ENCODE measurements at regions not wholly inside any gene's neighbourhood (a gene's known extent, or its start where the extent isn't known, plus 50 kb on each side); places are given as distances from the start of the nearest gene placed in this dataset.

GRCh38 chr6:145031962-145032361 is 703.4 kb downstream of the EPM2A start (continued):
- TF ChIP-seq ZNF462 (CRISPR knock-in tag; IDR thresholded peaks at IDR 0.05) (no peak), CREB1 (CRISPR knock-in tag; IDR thresholded peaks at IDR 0.05; ENCODE audit: low read depth) (no peak), REST (IDR thresholded peaks at IDR 0.05; ENCODE audit: unreplicated experiment) (no peak), EZH2phosphoT487 (IDR thresholded peaks at IDR 0.05; ENCODE audit: unreplicated experiment) (no peak), STAT1 (IDR thresholded peaks at IDR 0.05; ENCODE audit: unreplicated experiment) (no peak), ETS1 (IDR thresholded peaks at IDR 0.05) (no peak), EZH2 (IDR thresholded peaks at IDR 0.05; ENCODE audit: low read depth, unreplicated experiment) (no peak), ZNF331 (CRISPR knock-in tag; IDR thresholded peaks at IDR 0.05; ENCODE audit: low read depth) (no peak), JUNB (IDR thresholded peaks at IDR 0.05; ENCODE audit: unreplicated experiment) (no peak), ZNF114 (CRISPR knock-in tag; IDR thresholded peaks at IDR 0.05) (no peak)

All from GM23338 (cell line).